NT2/D1 (cell line): ENCODE measurements at regions not wholly inside any gene's neighbourhood (a gene's known extent, or its start where the extent isn't known, plus 50 kb on each side); places are given as distances from the start of the nearest gene placed in this dataset.

Experiments used
- SUZ12 ChIP-seq: IDR thresholded peaks from 2 replicates; pipeline ENCODE4 v1.6.1; 2011; ENCODE audit not compliant: insufficient read length, insufficient read depth; ENCODE audit errors: extremely low read depth
- YY1 ChIP-seq: IDR thresholded peaks from 2 replicates; pipeline ENCODE4 v1.6.1; 2011; ENCODE audit not compliant: insufficient read length, insufficient read depth
- ZNF274 ChIP-seq: IDR thresholded peaks from 2 replicates; pipeline ENCODE4 v1.6.1; 2011; ENCODE audit warnings: mild to moderate bottlenecking, low read depth, low read length

- no peak for TF ChIP-seq ZNF274
- no peak for TF ChIP-seq YY1
- no peak for TF ChIP-seq SUZ12
Measured at GRCh38 chr20:8943631-8944030, 125.3 kb upstream of the PLCB4 start.
